ENCODE measurements at regions not wholly inside any gene's neighbourhood (a gene's known extent, or its start where the extent isn't known, plus 50 kb on each side); places are given as distances from the start of the nearest gene placed in this dataset.

GRCh38 chr18:42413870-42414269 lies 458.8 kb downstream of the PIK3C3 start:
- Histone ChIP-seq H3K27ac (ENCODE audit: low read depth, low read length) (no peak overlapping the region), H3K36me3 (ENCODE audit: control insufficient read depth in 1 of 2, insufficient read depth in 2 of 2, low read length in 2 of 2) (no peaks in the 10 kb centered on the region), H3K27me3 (ENCODE audit: control insufficient read depth in 1 of 2, insufficient read depth in 2 of 2, low read length in 2 of 2) (no peaks in the 10 kb centered on the region), H3K4me1 (ENCODE audit: control insufficient read depth in 1 of 2, insufficient read depth in 2 of 2, low read length in 2 of 2) (peaks cover 0 to 3% of the 10 kb centered on the region in 2 donors), H3K9me3 (ENCODE audit: control insufficient read depth in 1 of 2, low read length in 2 of 2) (peaks cover 0 to 2% of the 10 kb centered on the region in 2 donors), H3K9ac (ENCODE audit: low read depth in 1 of 2, low read length in 2 of 2) (no peak overlapping the region), H3K4me3 (ENCODE audit: low read depth in 1 of 2, low read length in 2 of 2) (no peak overlapping the region)

DNA sequence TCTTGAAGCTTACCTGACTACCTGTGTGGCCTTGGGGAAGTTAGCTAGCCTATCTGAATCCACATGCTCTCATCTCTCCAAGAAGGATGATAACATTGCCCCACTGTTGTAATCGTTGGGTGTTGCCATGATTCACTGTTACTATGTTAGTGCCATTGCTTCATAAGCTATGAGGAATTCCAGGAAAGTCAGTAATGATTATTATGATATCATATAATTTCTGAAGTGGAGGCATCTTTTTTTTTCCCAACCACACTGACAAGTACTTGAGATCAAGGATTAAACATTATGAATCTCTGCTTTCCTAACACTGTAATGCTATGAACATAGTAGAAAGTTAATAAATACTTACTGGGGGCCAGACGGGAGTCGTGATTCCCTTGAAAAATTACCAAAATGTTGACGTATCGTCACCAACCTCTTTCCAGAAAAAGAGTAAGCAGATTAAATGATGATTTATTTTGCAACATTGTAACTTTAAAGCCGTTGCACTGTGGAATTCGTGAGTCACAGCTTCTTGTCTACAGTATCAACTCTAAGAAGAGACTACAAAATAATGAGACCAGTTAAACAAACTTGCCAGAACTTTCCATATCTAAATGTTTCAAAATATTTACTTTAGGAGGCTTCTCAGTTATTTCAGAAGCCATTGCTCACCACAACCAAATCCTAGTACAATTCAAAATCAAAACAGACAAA lies 459.9 kb downstream of the PIK3C3 start:
- H3K4me3 ChIP-seq (ENCODE audit: low read depth in 1 of 2, low read length in 2 of 2): no peak overlapping the region
- no peak overlapping the region for H3K27ac ChIP-seq (ENCODE audit: low read depth, low read length)

GRCh38 chr18:42417189-42417588 lies 462.2 kb downstream of the PIK3C3 start:
- Histone ChIP-seq H3K9me3 (ENCODE audit: control insufficient read depth in 1 of 2, low read length in 2 of 2) (no peaks in the 10 kb centered on the region), H3K27ac (ENCODE audit: low read depth, low read length) (no peak overlapping the region), H3K9ac (ENCODE audit: low read depth in 1 of 2, low read length in 2 of 2) (no peak overlapping the region), H3K36me3 (ENCODE audit: control insufficient read depth in 1 of 2, insufficient read depth in 2 of 2, low read length in 2 of 2) (no peaks in the 10 kb centered on the region), H3K4me1 (ENCODE audit: control insufficient read depth in 1 of 2, insufficient read depth in 2 of 2, low read length in 2 of 2) (peaks cover 0 to 3% of the 10 kb centered on the region in 2 donors), H3K27me3 (ENCODE audit: control insufficient read depth in 1 of 2, insufficient read depth in 2 of 2, low read length in 2 of 2) (no peaks in the 10 kb centered on the region), H3K4me3 (ENCODE audit: low read depth in 1 of 2, low read length in 2 of 2) (no peak overlapping the region)

More for the DNA sequence above, 459.9 kb downstream of the PIK3C3 start:
- H3K27me3 ChIP-seq (ENCODE audit: control insufficient read depth in 1 of 2, insufficient read depth in 2 of 2, low read length in 2 of 2): no peaks in the 10 kb centered on the region
- no peaks in the 10 kb centered on the region for H3K36me3 ChIP-seq (ENCODE audit: control insufficient read depth in 1 of 2, insufficient read depth in 2 of 2, low read length in 2 of 2)
- peaks cover 0 to 3% of the 10 kb centered on the region in 2 donors for H3K4me1 ChIP-seq (ENCODE audit: control insufficient read depth in 1 of 2, insufficient read depth in 2 of 2, low read length in 2 of 2)
- H3K9ac ChIP-seq (ENCODE audit: low read depth in 1 of 2, low read length in 2 of 2): no peak overlapping the region
- H3K9me3 ChIP-seq (ENCODE audit: control insufficient read depth in 1 of 2, low read length in 2 of 2): no peaks in the 10 kb centered on the region

DNA sequence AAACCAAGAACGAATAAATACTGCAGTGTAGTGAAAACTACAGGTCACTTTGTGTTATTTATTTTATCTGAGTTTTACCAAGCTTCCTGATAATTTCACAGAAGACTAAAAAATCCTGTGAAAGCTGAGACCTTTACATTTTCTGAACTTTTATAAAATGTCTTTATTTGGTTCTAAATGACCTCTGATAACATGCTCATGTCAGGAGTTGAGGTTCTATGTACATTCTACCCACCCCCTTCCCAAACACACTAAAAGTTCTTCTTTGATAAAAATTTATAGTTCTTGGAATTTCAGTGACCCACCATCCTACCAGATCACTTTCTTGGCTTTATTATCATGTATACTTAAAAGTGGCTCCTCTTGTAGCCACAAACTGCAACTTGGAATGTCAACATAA lies 463.1 kb downstream of the PIK3C3 start:
- H3K9ac ChIP-seq (ENCODE audit: low read depth in 1 of 2, low read length in 2 of 2): no peak overlapping the region
- no peaks in the 10 kb centered on the region for H3K27me3 ChIP-seq (ENCODE audit: control insufficient read depth in 1 of 2, insufficient read depth in 2 of 2, low read length in 2 of 2)
- no peaks in the 10 kb centered on the region for H3K36me3 ChIP-seq (ENCODE audit: control insufficient read depth in 1 of 2, insufficient read depth in 2 of 2, low read length in 2 of 2)
- H3K27ac ChIP-seq (ENCODE audit: low read depth, low read length): no peak overlapping the region
- H3K4me1 ChIP-seq (ENCODE audit: control insufficient read depth in 1 of 2, insufficient read depth in 2 of 2, low read length in 2 of 2): peaks cover 0 to 3% of the 10 kb centered on the region in 2 donors
- H3K4me3 ChIP-seq (ENCODE audit: low read depth in 1 of 2, low read length in 2 of 2): no peak overlapping the region
- H3K9me3 ChIP-seq (ENCODE audit: control insufficient read depth in 1 of 2, low read length in 2 of 2): no peaks in the 10 kb centered on the region

GRCh38 chr18:42425025-42425424 lies 470.0 kb downstream of the PIK3C3 start:
- Histone ChIP-seq H3K27ac (ENCODE audit: low read depth, low read length) (no peak overlapping the region), H3K9ac (ENCODE audit: low read depth in 1 of 2, low read length in 2 of 2) (no peak overlapping the region), H3K9me3 (ENCODE audit: control insufficient read depth in 1 of 2, low read length in 2 of 2) (no peaks in the 10 kb centered on the region), H3K4me1 (ENCODE audit: control insufficient read depth in 1 of 2, insufficient read depth in 2 of 2, low read length in 2 of 2) (no peaks in the 10 kb centered on the region), H3K4me3 (ENCODE audit: low read depth in 1 of 2, low read length in 2 of 2) (no peak overlapping the region), H3K27me3 (ENCODE audit: control insufficient read depth in 1 of 2, insufficient read depth in 2 of 2, low read length in 2 of 2) (no peaks in the 10 kb centered on the region), H3K36me3 (ENCODE audit: control insufficient read depth in 1 of 2, insufficient read depth in 2 of 2, low read length in 2 of 2) (no peaks in the 10 kb centered on the region)

DNA sequence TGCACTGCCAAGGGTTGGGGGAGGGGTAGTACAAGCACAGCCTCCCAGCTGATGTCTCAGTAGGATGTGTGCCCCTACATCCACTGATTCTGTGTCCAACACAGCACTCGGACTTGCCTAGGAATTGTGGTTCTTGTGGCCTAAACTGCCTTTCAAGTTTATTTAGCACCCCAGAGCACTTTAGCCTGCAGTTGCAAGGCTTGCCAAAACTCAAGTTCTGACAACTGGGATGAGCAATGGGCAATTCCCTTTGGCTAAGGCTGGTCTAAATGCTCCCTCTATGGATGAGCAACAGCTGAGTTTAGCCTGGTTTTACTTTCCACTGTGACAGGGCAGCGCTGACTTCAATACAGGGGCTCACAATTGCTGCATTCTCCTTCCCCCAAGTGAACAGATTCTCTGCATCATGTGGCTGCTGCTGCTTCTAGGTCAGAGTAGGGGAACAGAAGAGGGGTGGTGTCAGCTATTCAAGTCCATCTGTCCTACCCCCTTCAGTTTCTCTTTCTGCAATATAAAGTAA lies 471.5 kb downstream of the PIK3C3 start:
- no peaks in the 10 kb centered on the region for H3K9me3 ChIP-seq (ENCODE audit: control insufficient read depth in 1 of 2, low read length in 2 of 2)
- no peak overlapping the region for H3K27ac ChIP-seq (ENCODE audit: low read depth, low read length)
- H3K36me3 ChIP-seq (ENCODE audit: control insufficient read depth in 1 of 2, insufficient read depth in 2 of 2, low read length in 2 of 2): no peaks in the 10 kb centered on the region
- H3K4me1 ChIP-seq (ENCODE audit: control insufficient read depth in 1 of 2, insufficient read depth in 2 of 2, low read length in 2 of 2): no peaks in the 10 kb centered on the region
- no peak overlapping the region for H3K4me3 ChIP-seq (ENCODE audit: low read depth in 1 of 2, low read length in 2 of 2)
- H3K27me3 ChIP-seq (ENCODE audit: control insufficient read depth in 1 of 2, insufficient read depth in 2 of 2, low read length in 2 of 2): no peaks in the 10 kb centered on the region
- no peak overlapping the region for H3K9ac ChIP-seq (ENCODE audit: low read depth in 1 of 2, low read length in 2 of 2)

DNA sequence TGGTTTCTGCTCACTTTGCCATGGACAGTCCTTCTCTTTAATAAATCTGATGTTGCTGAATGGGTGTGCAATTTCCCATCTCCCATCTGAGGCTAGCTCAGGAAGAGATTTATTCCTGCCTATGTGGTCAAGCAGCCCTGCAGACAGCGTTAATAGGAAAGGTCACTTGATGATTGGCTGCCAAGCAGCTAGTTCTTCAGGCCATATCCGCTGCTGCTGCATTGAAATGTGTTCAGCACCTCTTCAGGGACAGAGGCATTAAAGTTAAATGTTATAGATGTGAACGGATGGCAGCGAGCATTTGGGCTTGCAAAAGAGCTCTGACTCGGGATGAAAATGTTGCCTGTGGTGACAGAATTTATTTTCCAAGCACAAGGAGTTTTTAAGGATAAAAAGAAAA lies 474.2 kb downstream of the PIK3C3 start:
- Histone ChIP-seq H3K36me3 (ENCODE audit: control insufficient read depth in 1 of 2, insufficient read depth in 2 of 2, low read length in 2 of 2) (no peaks in the 10 kb centered on the region), H3K27me3 (ENCODE audit: control insufficient read depth in 1 of 2, insufficient read depth in 2 of 2, low read length in 2 of 2) (no peaks in the 10 kb centered on the region), H3K9me3 (ENCODE audit: control insufficient read depth in 1 of 2, low read length in 2 of 2) (no peaks in the 10 kb centered on the region), H3K27ac (ENCODE audit: low read depth, low read length) (no peak overlapping the region), H3K4me3 (ENCODE audit: low read depth in 1 of 2, low read length in 2 of 2) (no peak overlapping the region), H3K4me1 (ENCODE audit: control insufficient read depth in 1 of 2, insufficient read depth in 2 of 2, low read length in 2 of 2) (no peaks in the 10 kb centered on the region), H3K9ac (ENCODE audit: low read depth in 1 of 2, low read length in 2 of 2) (no peak overlapping the region)

- H3K27ac ChIP-seq (ENCODE audit: low read depth, low read length): no peak overlapping the region
- H3K27me3 ChIP-seq (ENCODE audit: control insufficient read depth in 1 of 2, insufficient read depth in 2 of 2, low read length in 2 of 2): no peaks in the 10 kb centered on the region
- H3K4me3 ChIP-seq (ENCODE audit: low read depth in 1 of 2, low read length in 2 of 2): no peak overlapping the region
- H3K9me3 ChIP-seq (ENCODE audit: control insufficient read depth in 1 of 2, low read length in 2 of 2): no peaks in the 10 kb centered on the region
- H3K4me1 ChIP-seq (ENCODE audit: control insufficient read depth in 1 of 2, insufficient read depth in 2 of 2, low read length in 2 of 2): no peaks in the 10 kb centered on the region
- no peaks in the 10 kb centered on the region for H3K36me3 ChIP-seq (ENCODE audit: control insufficient read depth in 1 of 2, insufficient read depth in 2 of 2, low read length in 2 of 2)
- no peak overlapping the region for H3K9ac ChIP-seq (ENCODE audit: low read depth in 1 of 2, low read length in 2 of 2)
Observed at GRCh38 chr18:42436222-42436765, 481.3 kb downstream of the PIK3C3 start.

- Histone ChIP-seq H3K36me3 (ENCODE audit: control insufficient read depth in 1 of 2, insufficient read depth in 2 of 2, low read length in 2 of 2) (no peaks in the 10 kb centered on the region), H3K4me1 (ENCODE audit: control insufficient read depth in 1 of 2, insufficient read depth in 2 of 2, low read length in 2 of 2) (no peaks in the 10 kb centered on the region), H3K4me3 (ENCODE audit: low read depth in 1 of 2, low read length in 2 of 2) (no peak overlapping the region), H3K9ac (ENCODE audit: low read depth in 1 of 2, low read length in 2 of 2) (no peak overlapping the region), H3K27me3 (ENCODE audit: control insufficient read depth in 1 of 2, insufficient read depth in 2 of 2, low read length in 2 of 2) (no peaks in the 10 kb centered on the region), H3K27ac (ENCODE audit: low read depth, low read length) (no peak overlapping the region), H3K9me3 (ENCODE audit: control insufficient read depth in 1 of 2, low read length in 2 of 2) (no peaks in the 10 kb centered on the region)
Observed at GRCh38 chr18:42437001-42437400, 482.0 kb downstream of the PIK3C3 start.

DNA sequence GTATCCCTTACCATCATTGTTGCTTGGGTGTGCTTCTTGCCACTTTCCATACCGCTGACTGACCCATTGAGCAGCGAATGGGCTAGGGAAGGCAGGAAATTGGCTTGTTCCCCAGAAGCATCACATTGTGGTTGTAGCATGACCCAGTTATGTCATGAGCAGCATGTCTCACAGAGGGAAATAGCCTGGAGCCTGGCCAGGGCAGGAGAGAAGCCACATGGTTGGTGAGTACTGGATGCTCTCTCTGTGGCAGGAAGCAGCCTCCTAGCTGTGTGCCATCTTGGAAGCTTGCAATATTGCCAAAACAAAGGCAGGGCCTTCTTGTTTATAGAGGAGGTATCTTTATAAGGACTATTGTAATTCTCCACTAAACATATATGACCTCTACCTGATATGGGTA lies 482.6 kb downstream of the PIK3C3 start:
- no peak overlapping the region for H3K27ac ChIP-seq (ENCODE audit: low read depth, low read length)
- no peak overlapping the region for H3K9ac ChIP-seq (ENCODE audit: low read depth in 1 of 2, low read length in 2 of 2)
- H3K4me1 ChIP-seq (ENCODE audit: control insufficient read depth in 1 of 2, insufficient read depth in 2 of 2, low read length in 2 of 2): no peaks in the 10 kb centered on the region
- no peaks in the 10 kb centered on the region for H3K9me3 ChIP-seq (ENCODE audit: control insufficient read depth in 1 of 2, low read length in 2 of 2)
- H3K4me3 ChIP-seq (ENCODE audit: low read depth in 1 of 2, low read length in 2 of 2): no peak overlapping the region
- no peaks in the 10 kb centered on the region for H3K27me3 ChIP-seq (ENCODE audit: control insufficient read depth in 1 of 2, insufficient read depth in 2 of 2, low read length in 2 of 2)
- no peaks in the 10 kb centered on the region for H3K36me3 ChIP-seq (ENCODE audit: control insufficient read depth in 1 of 2, insufficient read depth in 2 of 2, low read length in 2 of 2)
